Panc1 (cell line): ENCODE measurements at regions not wholly inside any gene's neighbourhood (a gene's known extent, or its start where the extent isn't known, plus 50 kb on each side); places are given as distances from the start of the nearest gene placed in this dataset.

Source experiments
- POLR2AphosphoS5 ChIP-seq: IDR thresholded peaks from 2 replicates; pipeline ENCODE4 v1.6.1; 2012; ENCODE audit warnings: mild to moderate bottlenecking, low read depth, low read length, moderate library complexity
- REST ChIP-seq, 2 experiments: IDR thresholded peaks; 2 replicates each; pipeline ENCODE4 v1.6.1; 2011 to 2012; ENCODE audit warnings: low read depth in 2 of 2, control low read depth in 1 of 2, low read length in 1 of 2, mild to moderate bottlenecking in 1 of 2, moderate library complexity in 1 of 2; ENCODE audit not compliant: insufficient read depth in 1 of 2
- TF ChIP-seq, protein P1 (sequence below): fragments of 450-650 bp; IDR thresholded peaks from 2 replicates; pipeline ENCODE4 v1.5.1; 2017; ENCODE audit warnings: mild to moderate bottlenecking

- TF ChIP-seq POLR2AphosphoS5 (no peak), REST (IDR thresholded peaks at IDR 0.05; ENCODE audit: insufficient read depth in 1 of 2, low read depth in 2 of 2, low read length in 1 of 2) (no peak)
- TF ChIP-seq, protein P1, sequence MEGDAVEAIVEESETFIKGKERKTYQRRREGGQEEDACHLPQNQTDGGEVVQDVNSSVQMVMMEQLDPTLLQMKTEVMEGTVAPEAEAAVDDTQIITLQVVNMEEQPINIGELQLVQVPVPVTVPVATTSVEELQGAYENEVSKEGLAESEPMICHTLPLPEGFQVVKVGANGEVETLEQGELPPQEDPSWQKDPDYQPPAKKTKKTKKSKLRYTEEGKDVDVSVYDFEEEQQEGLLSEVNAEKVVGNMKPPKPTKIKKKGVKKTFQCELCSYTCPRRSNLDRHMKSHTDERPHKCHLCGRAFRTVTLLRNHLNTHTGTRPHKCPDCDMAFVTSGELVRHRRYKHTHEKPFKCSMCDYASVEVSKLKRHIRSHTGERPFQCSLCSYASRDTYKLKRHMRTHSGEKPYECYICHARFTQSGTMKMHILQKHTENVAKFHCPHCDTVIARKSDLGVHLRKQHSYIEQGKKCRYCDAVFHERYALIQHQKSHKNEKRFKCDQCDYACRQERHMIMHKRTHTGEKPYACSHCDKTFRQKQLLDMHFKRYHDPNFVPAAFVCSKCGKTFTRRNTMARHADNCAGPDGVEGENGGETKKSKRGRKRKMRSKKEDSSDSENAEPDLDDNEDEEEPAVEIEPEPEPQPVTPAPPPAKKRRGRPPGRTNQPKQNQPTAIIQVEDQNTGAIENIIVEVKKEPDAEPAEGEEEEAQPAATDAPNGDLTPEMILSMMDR: no peak
These were observed 246.4 kb upstream of the PIK3R1 start for GRCh38 chr5:67969176-67969575.
